ENCODE measurements at regions not wholly inside any gene's neighbourhood (a gene's known extent, or its start where the extent isn't known, plus 50 kb on each side); places are given as distances from the start of the nearest gene placed in this dataset.

- no peak for TF ChIP-seq CTCF (IDR thresholded peaks at IDR 0.05)
- TF ChIP-seq POLR2A (IDR thresholded peaks at IDR 0.05) = no peak
These were observed 125.6 kb upstream of the CNOT2 start for GRCh38 chr12:70117670-70118069.

Data from lower leg skin (tissue), 3 donors.